ENCODE measurements at regions not wholly inside any gene's neighbourhood (a gene's known extent, or its start where the extent isn't known, plus 50 kb on each side); places are given as distances from the start of the nearest gene placed in this dataset.

- no peak for TF ChIP-seq CTCF (IDR thresholded peaks at IDR 0.05)
- no peak for TF ChIP-seq POLR2A (IDR thresholded peaks at IDR 0.05)
Observed at GRCh38 chr3:21158861-21159542, 592.0 kb downstream of the ZNF385D start.
